RWPE2 (cell line): ENCODE measurements at regions not wholly inside any gene's neighbourhood (a gene's known extent, or its start where the extent isn't known, plus 50 kb on each side); places are given as distances from the start of the nearest gene placed in this dataset.

Experiments used
- ATAC-seq: fragments of 200-7000 bp; cut with Tn5 transposase; 3 replicates; pipeline ENCODE4 v1.9.1; 2021; ENCODE audit warnings: low read depth
- DNase-seq: peaks from one replicate; pipeline ENCODE4 v3.0.0-alpha.2; 2020; ENCODE audit warnings: low spot score
- H3K27ac ChIP-seq: fragments of 450-650 bp; 2 replicates; pipeline ENCODE4 v1.5.1; 2017; ENCODE audit warnings: mild to moderate bottlenecking; ENCODE audit not compliant: poor library complexity, severe bottlenecking
- H3K27me3 ChIP-seq: fragments of 250-450 bp; sonication (Bioruptor Pico); 2 replicates; pipeline ENCODE4 v1.5.1; 2021; ENCODE audit warnings: mild to moderate bottlenecking, moderate library complexity; ENCODE audit not compliant: insufficient read depth, poor library complexity, severe bottlenecking
- H3K36me3 ChIP-seq: fragments of 250-450 bp; sonication (Bioruptor Pico); 2 replicates; pipeline ENCODE4 v1.5.1; 2020; ENCODE audit warnings: low read depth, mild to moderate bottlenecking, moderate library complexity
- H3K4me1 ChIP-seq: fragments of 250-450 bp; sonication (Bioruptor Pico); 2 replicates; pipeline ENCODE4 v1.5.1; 2021; ENCODE audit warnings: mild to moderate bottlenecking, moderate library complexity; ENCODE audit not compliant: insufficient read depth, poor library complexity, severe bottlenecking
- H3K4me3 ChIP-seq: fragments of 250-450 bp; sonication (Bioruptor Pico); 2 replicates; pipeline ENCODE4 v1.5.1; 2021; ENCODE audit warnings: mild to moderate bottlenecking, moderate library complexity; ENCODE audit not compliant: severe bottlenecking
- H3K9me3 ChIP-seq: fragments of 250-450 bp; sonication (Bioruptor Pico); 2 replicates; pipeline ENCODE4 v1.5.1; 2021; ENCODE audit warnings: mild to moderate bottlenecking, moderate library complexity; ENCODE audit not compliant: severe bottlenecking
- CTCF ChIP-seq: fragments of 450-650 bp; IDR thresholded peaks from one replicate; pipeline ENCODE4 v1.5.1; 2017; ENCODE audit warnings: mild to moderate bottlenecking, moderate library complexity; ENCODE audit not compliant: poor library complexity, severe bottlenecking

DNA sequence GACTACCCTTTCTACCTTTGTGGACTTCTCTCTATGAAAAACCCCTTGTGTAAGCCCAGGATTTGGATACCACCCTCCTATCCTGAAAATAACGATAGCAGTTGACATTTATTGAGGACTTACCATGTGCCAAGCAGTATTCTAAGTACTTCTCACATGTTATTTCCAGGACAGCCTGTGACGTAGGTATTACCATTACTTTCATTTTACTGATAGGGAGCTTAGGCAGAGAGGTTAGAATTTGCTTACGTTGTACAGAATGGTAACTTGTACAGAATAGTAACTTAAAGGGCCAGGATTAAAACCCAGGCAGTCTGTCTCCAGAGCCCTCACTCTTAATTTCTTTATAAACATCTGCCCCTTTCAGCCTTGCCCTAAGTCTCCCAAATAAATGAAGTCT is 138.3 kb downstream of the NTMT2 start:
- no peak for ATAC-seq
- Histone ChIP-seq H3K36me3 (no peaks in the 10 kb centered on the region), H3K4me1 (peaks cover under 1% of the 10 kb centered on the region), H3K9me3 (no peaks in the 10 kb centered on the region), H3K27me3 (no peaks in the 10 kb centered on the region), H3K27ac (no peak overlapping the region), H3K4me3 (no peak overlapping the region)
- TF ChIP-seq CTCF, result no peak
- DNase-seq, result no peak

DNA sequence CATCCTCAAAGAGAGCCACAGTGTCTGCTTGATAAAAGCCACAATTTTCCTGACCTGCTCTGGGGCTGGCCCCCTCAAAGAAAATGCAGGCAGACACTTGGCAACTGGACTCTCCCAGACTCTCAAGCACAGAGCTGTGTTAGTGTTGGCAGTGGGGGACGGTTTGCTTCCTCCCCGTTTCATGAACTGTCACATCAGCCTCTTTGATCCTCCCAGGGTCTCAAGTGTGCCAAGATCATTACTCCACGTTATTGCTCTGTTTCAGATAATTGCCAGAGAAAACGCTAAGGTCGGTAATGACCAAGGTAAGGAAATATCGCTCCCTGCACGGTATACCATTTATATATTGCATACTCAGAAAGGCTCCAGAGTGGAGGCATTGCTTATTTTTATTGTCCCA is 138.8 kb downstream of the NTMT2 start:
- ATAC-seq, result no peak
- TF ChIP-seq CTCF, result no peak

GRCh38 chr1:170284951-170285350 is 139.2 kb downstream of the NTMT2 start:
- Histone ChIP-seq H3K4me3 (no peak overlapping the region), H3K4me1 (peaks cover 3% of the 10 kb centered on the region), H3K27me3 (no peaks in the 10 kb centered on the region), H3K27ac (no peak overlapping the region), H3K36me3 (no peaks in the 10 kb centered on the region), H3K9me3 (no peaks in the 10 kb centered on the region)
- DNase-seq (no peak), ATAC-seq (no peak)
- no peak for TF ChIP-seq CTCF

More for the DNA sequence above, 138.8 kb downstream of the NTMT2 start:
- H3K36me3 ChIP-seq, result no peaks in the 10 kb centered on the region
- H3K4me3 ChIP-seq, result no peak overlapping the region
- H3K27ac ChIP-seq, result no peak overlapping the region
- H3K27me3 ChIP-seq, result no peaks in the 10 kb centered on the region
- no peaks in the 10 kb centered on the region for H3K9me3 ChIP-seq
- H3K4me1 ChIP-seq, result peaks cover 3% of the 10 kb centered on the region
- no peak for DNase-seq

DNA sequence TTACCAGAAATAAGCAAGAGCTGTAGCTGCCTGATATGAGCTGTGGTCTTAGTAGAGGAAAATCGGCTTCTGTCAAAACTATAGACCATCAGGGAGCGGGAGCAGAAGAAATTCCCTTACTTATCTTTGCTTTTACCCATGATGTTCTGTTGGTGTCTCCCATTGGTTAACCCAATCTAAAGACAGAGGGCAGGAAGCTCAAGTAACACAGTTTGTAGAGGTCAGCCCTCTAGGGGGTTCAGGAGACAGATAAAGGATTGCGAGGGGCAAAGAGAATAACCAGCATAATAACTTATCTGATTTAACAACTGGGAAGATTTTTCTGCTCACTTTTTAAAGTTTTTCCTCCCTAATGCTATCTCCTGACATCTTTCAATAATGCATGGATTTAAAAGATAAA is 142.4 kb downstream of the NTMT2 start:
- no peak for DNase-seq

More for the DNA sequence above, 142.4 kb downstream of the NTMT2 start:
- H3K4me1 ChIP-seq, result peaks cover 3% of the 10 kb centered on the region
- H3K27ac ChIP-seq, result no peak overlapping the region
- no peaks in the 10 kb centered on the region for H3K27me3 ChIP-seq
- no peaks in the 10 kb centered on the region for H3K36me3 ChIP-seq
- no peaks in the 10 kb centered on the region for H3K9me3 ChIP-seq
- no peak overlapping the region for H3K4me3 ChIP-seq
- no peak for TF ChIP-seq CTCF
- no peak for ATAC-seq
